ENCODE measurements at regions not wholly inside any gene's neighbourhood (a gene's known extent, or its start where the extent isn't known, plus 50 kb on each side); places are given as distances from the start of the nearest gene placed in this dataset.
"Not testable (repeated sequence)": the region's sequence is repeated elsewhere in the genome, so short reads cannot be mapped to it uniquely, and the experiment has no call there.

GRCh38 chr6:121596441-121596840 lies 161.0 kb downstream of the GJA1 start:
- DNase-seq = no peak

- no peak for DNase-seq
These were observed 162.2 kb downstream of the GJA1 start for GRCh38 chr6:121597654-121598053.

- not testable (repeated sequence) for DNase-seq
These were observed 163.9 kb downstream of the GJA1 start for GRCh38 chr6:121599331-121599730.

DNA sequence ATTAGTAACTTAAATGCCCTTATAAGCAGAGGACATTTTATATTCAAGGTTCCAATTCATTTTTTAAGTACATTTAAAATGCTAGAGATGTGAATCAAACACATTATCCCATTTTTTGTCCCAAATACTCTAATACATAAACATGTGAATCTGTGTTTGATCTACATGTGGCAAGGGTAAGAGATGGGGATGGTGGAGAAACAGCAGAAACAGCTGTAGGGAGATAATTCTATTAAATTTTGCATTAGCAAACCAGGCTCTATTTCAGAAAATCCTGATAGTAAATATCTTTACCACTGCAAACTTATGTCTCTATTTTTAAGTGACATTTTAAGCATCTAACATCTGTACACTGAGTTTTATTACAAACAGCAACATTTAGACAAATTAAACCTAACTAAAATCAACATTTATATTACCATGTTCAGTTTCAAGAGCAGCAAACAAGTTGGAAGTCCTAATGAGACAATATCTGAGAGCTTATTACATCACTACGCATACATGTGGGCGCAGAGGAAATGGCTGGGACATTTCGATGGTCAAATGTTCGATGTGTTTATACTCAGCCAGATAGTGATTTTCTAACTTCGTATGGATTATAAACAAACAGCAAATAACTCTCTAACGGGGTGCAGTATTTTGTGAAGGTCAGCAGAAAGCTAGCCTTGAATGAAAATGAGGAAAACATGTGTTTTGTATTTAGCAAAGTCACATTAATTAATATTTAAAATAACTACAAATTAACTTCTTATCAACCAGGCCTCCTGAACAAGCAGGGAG lies 165.1 kb downstream of the GJA1 start:
- no peak for DNase-seq

GRCh38 chr6:121603486-121603885 lies 168.0 kb downstream of the GJA1 start:
- DNase-seq = no peak

DNA sequence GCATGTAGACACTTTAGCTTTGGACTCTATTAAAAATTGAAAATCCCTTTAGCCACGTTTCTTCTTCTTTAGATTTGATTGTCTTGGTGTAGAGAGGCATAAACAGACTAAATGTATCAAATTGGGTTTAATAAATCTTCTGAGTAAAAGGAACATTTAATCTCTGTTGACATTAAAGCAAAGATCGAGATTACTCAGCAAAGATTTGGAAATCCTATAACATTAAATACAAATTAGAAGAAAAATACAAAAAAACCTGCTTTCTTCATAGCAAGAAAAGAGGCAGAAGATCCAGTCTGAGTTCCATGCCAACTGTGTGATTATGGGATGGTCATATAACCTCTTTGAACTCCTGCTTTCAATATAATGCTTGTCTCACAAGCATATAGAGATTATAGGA lies 172.3 kb downstream of the GJA1 start:
- no peak for DNase-seq

GRCh38 chr6:121608270-121608669 lies 172.8 kb downstream of the GJA1 start:
- no peak for DNase-seq

DNA sequence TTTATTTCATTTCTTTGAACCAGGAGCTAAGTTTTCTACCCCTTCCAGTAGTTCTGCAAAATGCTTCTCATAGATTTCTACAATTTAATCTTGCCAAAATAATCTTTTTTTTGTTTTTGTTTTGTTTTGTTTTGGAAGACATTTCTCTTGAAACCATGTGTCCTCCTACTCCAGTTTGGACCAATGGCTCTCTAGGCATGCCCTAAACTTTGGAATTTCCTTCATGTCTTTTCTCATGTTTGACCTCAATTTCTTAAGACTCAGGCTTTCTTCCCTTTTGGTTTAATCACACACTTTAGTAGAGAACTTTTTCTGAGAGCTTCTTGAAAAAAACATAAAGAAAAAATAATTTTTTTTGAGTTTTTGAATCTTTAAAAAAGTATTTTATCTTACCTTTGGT lies 173.8 kb downstream of the GJA1 start:
- no peak for DNase-seq

GRCh38 chr6:121612927-121613326 lies 177.5 kb downstream of the GJA1 start:
- no peak for DNase-seq

DNA sequence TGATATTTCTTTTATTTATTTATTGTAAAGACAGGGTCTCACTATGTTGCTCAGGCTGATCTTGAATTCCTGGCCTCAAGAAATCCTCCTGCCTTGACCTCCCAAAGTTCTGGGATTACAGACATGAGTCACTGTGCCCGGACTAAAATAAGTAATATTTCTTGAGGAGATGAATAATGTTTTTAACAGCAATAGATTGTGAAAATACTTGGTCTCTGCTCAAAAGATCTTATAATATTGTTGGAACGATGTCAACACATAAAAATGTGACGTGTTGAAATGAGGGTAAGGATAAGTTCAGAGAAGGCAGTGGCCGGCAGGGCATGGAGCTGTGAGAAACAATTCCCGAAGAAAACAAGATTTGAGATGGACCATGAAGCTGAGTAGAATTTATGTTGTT lies 178.7 kb downstream of the GJA1 start:
- no peak for DNase-seq

DNA sequence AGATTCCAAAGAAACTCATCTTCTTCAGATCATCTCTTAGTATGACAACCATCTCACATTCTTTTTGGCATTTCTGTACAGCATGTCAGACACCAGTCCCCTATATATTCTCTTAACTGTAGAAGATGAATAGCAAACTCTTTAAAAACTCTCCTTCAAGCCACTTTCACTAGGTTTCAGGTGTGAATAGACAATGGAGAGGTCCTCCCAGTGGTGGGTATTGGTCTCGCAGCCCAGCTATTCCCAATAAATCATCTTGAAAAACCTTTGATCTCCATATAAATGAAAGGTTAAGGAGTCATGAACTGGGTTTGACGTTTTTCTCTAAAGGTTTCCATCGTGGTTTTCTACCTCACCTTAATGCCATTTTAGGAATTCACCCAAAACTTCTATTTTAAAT lies 180.0 kb downstream of the GJA1 start:
- DNase-seq = no peak

- no peak for DNase-seq
These were observed 181.0 kb downstream of the GJA1 start for GRCh38 chr6:121616406-121616805.

DNA sequence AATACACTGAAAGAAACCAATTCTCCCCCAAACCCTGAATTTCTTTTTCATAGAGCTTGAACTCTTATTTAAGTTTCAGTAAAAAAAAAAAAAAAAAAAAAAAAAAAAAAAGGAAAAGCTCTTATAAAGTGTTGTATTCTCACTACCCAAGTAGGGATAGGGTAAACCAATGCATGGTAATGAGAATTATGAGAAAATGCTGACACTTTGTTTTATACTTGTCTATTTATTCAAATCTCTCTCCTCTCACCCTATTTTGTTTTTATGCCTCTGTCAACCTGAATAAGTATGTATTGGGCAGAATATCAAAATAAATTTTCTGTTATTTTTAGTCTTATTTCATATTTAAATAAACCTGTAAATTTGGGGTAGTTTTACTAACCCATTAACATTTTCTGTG lies 181.9 kb downstream of the GJA1 start:
- no peak for DNase-seq

- DNase-seq = no peak
These were observed 183.6 kb downstream of the GJA1 start for GRCh38 chr6:121619013-121619412.

- DNase-seq = no peak
These were observed 184.7 kb downstream of the GJA1 start for GRCh38 chr6:121619987-121620740.

DNA sequence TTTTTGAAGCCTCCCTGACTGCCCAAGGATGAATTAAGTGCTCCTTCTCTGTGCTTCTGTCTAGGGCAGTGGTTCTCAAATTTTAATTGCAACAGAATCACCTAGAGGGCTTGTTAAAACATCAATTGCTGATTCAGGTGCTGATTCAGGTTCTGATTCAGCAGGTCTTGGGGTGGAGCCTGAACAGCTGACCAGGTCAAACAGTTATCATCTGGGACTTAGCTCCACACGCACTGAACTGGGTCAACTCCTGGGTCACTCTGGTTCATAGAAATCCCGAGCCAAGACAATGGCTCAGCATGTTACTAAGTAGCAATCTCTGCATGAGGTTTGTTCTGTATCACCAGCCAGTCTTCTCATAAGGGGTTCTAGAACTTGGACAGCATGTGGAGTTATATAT lies 192.3 kb downstream of the GJA1 start:
- DNase-seq = no peak

DNA sequence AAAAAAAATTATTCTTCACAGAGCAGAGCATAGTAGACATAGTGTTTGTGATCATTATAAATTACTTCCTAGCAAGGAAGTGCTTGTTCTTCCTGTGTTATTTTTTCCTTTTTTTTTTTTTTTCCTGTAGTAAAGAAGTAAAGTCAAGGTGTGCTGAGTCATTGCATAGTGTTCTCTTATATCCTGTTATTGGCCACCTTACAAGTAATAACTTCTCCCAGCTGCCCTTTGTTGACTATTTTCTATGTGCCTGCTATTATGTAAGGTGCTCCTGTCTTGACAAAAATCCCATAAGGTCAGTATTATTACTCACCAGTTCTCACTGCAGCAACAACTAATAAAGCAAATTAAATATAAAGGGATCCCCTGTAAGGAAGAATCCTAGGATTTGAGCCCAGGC lies 195.3 kb downstream of the GJA1 start:
- DNase-seq = no peak

DNA sequence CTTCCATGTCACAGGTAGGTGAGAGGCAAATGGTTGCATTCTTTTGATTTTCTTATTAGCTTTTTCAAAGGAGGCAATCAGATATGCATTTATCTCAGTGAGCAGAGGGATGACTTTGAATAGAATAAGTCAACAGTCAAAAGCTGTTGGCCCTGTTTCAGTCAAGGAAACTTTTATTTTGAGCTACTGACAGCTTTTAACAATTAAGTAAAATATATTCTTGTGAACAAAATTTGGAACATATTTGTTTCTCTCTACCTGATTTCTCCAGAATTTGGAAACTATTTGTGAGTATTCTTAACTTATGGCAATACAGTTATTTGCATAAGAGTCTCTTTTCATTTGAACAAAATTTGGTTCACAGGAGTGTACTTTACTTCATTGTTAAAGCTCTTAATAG lies 196.3 kb downstream of the GJA1 start:
- not testable (repeated sequence) for DNase-seq

GRCh38 chr6:121633309-121633708 lies 197.9 kb downstream of the GJA1 start:
- no peak for DNase-seq

GRCh38 chr6:121634586-121634985 lies 199.1 kb downstream of the GJA1 start:
- DNase-seq = not testable (repeated sequence)

- DNase-seq = no peak
These were observed 199.9 kb downstream of the GJA1 start for GRCh38 chr6:121635355-121635754.

DNA sequence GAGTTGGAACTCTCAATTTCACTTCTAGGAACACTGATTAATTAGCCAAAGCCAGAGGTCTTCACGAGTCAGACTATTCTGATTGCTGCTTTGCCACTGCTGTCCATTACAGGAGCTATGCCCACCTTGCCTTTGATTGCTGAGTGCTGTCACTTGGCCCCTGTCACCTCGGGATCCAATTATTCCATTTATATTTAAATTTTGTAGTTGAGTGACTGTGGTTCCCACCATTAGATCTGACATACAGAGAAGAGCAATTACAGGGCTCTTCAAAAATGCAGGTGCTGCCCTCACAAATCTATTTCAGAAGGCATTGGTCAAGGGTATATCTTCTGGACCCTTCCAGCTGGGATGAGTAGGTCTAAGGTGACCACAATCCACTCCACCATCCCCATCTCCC lies 200.8 kb downstream of the GJA1 start:
- not testable (repeated sequence) for DNase-seq

DNA sequence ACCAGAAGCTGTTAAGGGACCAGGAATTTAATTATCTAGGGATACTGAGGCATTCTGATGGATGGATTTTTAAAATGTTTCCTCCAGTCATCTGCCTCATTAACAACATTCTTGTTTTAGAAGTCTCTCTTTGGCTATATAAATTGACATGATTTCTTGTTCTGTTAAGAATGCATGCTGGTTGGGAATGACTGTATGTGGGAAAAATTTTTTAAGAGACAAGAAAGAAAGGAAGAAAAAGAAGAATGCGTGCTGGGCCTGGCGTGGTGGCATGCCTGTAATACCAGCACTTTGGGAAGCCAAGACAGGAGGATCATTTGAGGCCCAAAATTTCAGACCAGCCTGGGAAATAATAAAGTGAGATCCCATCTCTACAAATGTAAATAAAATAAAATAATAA lies 203.6 kb downstream of the GJA1 start:
- no peak for DNase-seq

- DNase-seq = no peak
These were observed 205.7 kb downstream of the GJA1 start for GRCh38 chr6:121641158-121641557.

Measured in CD4-positive, alpha-beta T cell treated with Interferon alpha-2 for 1 hour (primary cell).